A549 (cell line): ENCODE measurements at regions not wholly inside any gene's neighbourhood (a gene's known extent, or its start where the extent isn't known, plus 50 kb on each side); places are given as distances from the start of the nearest gene placed in this dataset.

ENCODE experiments used
- CTCF ChIP-seq: fragments of >200 bp; sonication (Bioruptor Twin); formaldehyde crosslinking; IDR thresholded peaks from 3 replicates; pipeline ENCODE4 v1.5.1; 2016
- HDAC2 ChIP-seq: fragments of 200-600 bp; sonication (generic); IDR thresholded peaks from 2 replicates; pipeline ENCODE4 v1.6.1; 2016
- JUN ChIP-seq, 2 experiments: fragments of >200 bp; sonication (Bioruptor Twin); formaldehyde crosslinking; IDR thresholded peaks; 2 replicates in 1 of 2; 3 replicates in 1 of 2; pipeline ENCODE4 v1.6.1; 2016 to 2017
- MAFK ChIP-seq: fragments of 450-650 bp; IDR thresholded peaks from 2 replicates; pipeline ENCODE4 v1.6.1; 2014; ENCODE audit not compliant: partially characterized antibody
- MAX ChIP-seq: IDR thresholded peaks from 2 replicates; pipeline ENCODE4 v1.6.1; 2012
- PBX3 ChIP-seq: IDR thresholded peaks from 2 replicates; pipeline ENCODE4 v1.6.1; 2012
- POLR2A ChIP-seq: IDR thresholded peaks from 2 replicates; pipeline ENCODE4 v1.6.1; 2012; ENCODE audit warnings: mild to moderate bottlenecking, low read length
- ZNF302 ChIP-seq: fragments of 250-450 bp; sonication (Bioruptor Pico); IDR thresholded peaks from 2 replicates; pipeline ENCODE4 v1.9.0; 2021; ENCODE audit warnings: inconsistent platforms, mild to moderate bottlenecking, moderate library complexity

- TF ChIP-seq CTCF = no peak
- TF ChIP-seq PBX3 = no peak
- no peak for TF ChIP-seq JUN (IDR thresholded peaks at IDR 0.05)
- TF ChIP-seq MAX = no peak
- TF ChIP-seq POLR2A = no peak
- TF ChIP-seq HDAC2 = no peak
- TF ChIP-seq MAFK = no peak
- TF ChIP-seq ZNF302 (CRISPR knock-in tag) = no peak
Measured at GRCh38 chr1:66476774-66477173, 57.2 kb upstream of the SGIP1 start.
